HL-60 (cell line): ENCODE measurements at regions not wholly inside any gene's neighbourhood (a gene's known extent, or its start where the extent isn't known, plus 50 kb on each side); places are given as distances from the start of the nearest gene placed in this dataset.

Experiments used
- DNase-seq, 2 experiments: peaks; one replicate each; pipeline ENCODE4 v3.0.0-alpha.2; 2010 to 2020; ENCODE audit warnings: low read depth in 1 of 2, low spot score in 1 of 2
- H3K27ac ChIP-seq: fragments of 250-450 bp; sonication (Bioruptor Pico); replicated peaks from 2 replicates; pipeline ENCODE4 v1.5.1; 2020; ENCODE audit warnings: mild to moderate bottlenecking, moderate library complexity
- H3K27me3 ChIP-seq: fragments of 250-450 bp; sonication (Bioruptor Pico); 2 replicates; pipeline ENCODE4 v1.5.1; 2021; ENCODE audit warnings: mild to moderate bottlenecking, moderate library complexity; ENCODE audit not compliant: insufficient read depth, poor library complexity, severe bottlenecking
- H3K4me3 ChIP-seq: replicated peaks from 2 replicates; pipeline ENCODE4 v1.5.1; 2011; ENCODE audit warnings: mild to moderate bottlenecking, control low read depth, low read length; ENCODE audit not compliant: insufficient read depth
- GABPA ChIP-seq: IDR thresholded peaks from 2 replicates; pipeline ENCODE4 v1.6.1; 2012; ENCODE audit warnings: low read depth
- POLR2AphosphoS5 ChIP-seq: IDR thresholded peaks from 2 replicates; pipeline ENCODE4 v1.6.1; 2012; ENCODE audit warnings: low read depth
- SPI1 ChIP-seq: IDR thresholded peaks from 2 replicates; pipeline ENCODE4 v1.6.1; 2012; ENCODE audit warnings: low read depth, mild to moderate bottlenecking, borderline replicate concordance
- TF ChIP-seq, protein P1 (sequence below): IDR thresholded peaks from 2 replicates; pipeline ENCODE4 v1.6.1; 2012; ENCODE audit warnings: low read depth; ENCODE audit not compliant: insufficient replicate concordance
- TF ChIP-seq, protein P2 (sequence below): IDR thresholded peaks from one replicate; pipeline ENCODE4 v1.5.1; 2011; ENCODE audit warnings: low read length, control low read depth, inconsistent platforms; ENCODE audit not compliant: insufficient read depth

DNA sequence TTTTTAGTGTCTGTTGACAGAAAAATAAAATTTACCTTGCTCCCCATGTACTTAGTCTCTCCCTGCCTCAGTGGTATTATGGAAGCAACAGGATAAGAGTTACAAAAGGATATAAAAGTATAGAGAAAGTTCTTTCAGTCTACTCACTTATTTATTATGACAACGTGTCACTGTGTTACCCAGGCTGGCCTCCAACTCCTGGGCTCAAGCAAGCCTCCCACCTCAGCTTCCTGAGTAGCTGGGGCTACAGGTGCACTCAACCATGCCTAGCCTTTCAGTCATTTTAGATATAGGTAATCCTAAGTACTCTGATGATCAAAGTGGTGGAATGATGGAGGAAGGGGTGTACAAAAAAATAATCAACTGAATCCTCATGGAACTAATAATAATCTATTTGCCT, 215.2 kb upstream of the MKLN1 start:
- TF ChIP-seq, protein P1, sequence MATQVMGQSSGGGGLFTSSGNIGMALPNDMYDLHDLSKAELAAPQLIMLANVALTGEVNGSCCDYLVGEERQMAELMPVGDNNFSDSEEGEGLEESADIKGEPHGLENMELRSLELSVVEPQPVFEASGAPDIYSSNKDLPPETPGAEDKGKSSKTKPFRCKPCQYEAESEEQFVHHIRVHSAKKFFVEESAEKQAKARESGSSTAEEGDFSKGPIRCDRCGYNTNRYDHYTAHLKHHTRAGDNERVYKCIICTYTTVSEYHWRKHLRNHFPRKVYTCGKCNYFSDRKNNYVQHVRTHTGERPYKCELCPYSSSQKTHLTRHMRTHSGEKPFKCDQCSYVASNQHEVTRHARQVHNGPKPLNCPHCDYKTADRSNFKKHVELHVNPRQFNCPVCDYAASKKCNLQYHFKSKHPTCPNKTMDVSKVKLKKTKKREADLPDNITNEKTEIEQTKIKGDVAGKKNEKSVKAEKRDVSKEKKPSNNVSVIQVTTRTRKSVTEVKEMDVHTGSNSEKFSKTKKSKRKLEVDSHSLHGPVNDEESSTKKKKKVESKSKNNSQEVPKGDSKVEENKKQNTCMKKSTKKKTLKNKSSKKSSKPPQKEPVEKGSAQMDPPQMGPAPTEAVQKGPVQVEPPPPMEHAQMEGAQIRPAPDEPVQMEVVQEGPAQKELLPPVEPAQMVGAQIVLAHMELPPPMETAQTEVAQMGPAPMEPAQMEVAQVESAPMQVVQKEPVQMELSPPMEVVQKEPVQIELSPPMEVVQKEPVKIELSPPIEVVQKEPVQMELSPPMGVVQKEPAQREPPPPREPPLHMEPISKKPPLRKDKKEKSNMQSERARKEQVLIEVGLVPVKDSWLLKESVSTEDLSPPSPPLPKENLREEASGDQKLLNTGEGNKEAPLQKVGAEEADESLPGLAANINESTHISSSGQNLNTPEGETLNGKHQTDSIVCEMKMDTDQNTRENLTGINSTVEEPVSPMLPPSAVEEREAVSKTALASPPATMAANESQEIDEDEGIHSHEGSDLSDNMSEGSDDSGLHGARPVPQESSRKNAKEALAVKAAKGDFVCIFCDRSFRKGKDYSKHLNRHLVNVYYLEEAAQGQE, result no peak
- no peak for TF ChIP-seq GABPA
- no peak for TF ChIP-seq POLR2AphosphoS5
- TF ChIP-seq, protein P2, sequence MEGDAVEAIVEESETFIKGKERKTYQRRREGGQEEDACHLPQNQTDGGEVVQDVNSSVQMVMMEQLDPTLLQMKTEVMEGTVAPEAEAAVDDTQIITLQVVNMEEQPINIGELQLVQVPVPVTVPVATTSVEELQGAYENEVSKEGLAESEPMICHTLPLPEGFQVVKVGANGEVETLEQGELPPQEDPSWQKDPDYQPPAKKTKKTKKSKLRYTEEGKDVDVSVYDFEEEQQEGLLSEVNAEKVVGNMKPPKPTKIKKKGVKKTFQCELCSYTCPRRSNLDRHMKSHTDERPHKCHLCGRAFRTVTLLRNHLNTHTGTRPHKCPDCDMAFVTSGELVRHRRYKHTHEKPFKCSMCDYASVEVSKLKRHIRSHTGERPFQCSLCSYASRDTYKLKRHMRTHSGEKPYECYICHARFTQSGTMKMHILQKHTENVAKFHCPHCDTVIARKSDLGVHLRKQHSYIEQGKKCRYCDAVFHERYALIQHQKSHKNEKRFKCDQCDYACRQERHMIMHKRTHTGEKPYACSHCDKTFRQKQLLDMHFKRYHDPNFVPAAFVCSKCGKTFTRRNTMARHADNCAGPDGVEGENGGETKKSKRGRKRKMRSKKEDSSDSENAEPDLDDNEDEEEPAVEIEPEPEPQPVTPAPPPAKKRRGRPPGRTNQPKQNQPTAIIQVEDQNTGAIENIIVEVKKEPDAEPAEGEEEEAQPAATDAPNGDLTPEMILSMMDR, result no peak
- TF ChIP-seq SPI1, result no peak
- Histone ChIP-seq H3K27ac (no peak overlapping the region), H3K4me3 (no peak overlapping the region), H3K27me3 (no peaks in the 10 kb centered on the region)
- no peak for DNase-seq

DNA sequence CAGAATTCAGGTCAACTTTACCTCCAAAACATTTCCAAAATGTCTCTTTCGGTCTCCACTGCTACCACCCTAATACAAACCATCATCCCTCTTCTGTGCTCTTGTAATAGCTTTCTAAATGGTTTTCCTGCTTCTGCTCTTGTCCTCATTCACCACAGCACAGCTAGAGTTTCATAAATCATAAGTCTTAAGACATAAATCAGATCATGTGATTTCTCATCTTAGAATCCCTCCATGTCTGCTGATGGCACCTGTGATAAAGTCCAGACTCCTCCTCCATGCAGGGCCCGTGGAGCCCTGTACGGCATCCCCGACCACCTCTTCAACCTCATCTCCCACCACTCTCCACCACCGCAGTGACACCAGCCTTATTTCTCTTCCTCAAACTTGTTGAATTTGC, 212.3 kb upstream of the MKLN1 start:
- no peak for DNase-seq
- no peak overlapping the region for H3K27ac ChIP-seq
- no peaks in the 10 kb centered on the region for H3K27me3 ChIP-seq
- no peak for TF ChIP-seq POLR2AphosphoS5
- no peak for TF ChIP-seq SPI1
- no peak overlapping the region for H3K4me3 ChIP-seq

DNA sequence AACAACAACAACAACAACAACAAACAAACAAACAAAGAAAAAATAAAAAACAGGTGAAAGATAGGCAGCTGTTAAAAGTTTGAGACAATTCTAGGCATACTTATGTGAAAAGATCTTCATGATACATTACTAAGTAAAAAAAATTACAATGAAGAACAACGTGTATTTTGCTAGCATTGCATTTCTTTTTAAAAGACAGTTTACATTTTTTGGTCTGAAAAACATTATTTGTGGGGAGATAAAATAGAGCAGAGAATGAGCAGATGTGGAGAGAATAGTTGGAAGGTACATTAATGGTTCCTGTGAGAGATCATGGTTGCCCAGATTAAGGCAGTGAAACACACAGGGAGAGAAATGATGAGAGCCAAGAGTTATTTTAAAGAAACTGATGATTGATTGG, 210.2 kb upstream of the MKLN1 start:
- Histone ChIP-seq H3K27me3 (no peaks in the 10 kb centered on the region), H3K4me3 (no peak overlapping the region), H3K27ac (no peak overlapping the region)
- no peak for TF ChIP-seq POLR2AphosphoS5
- TF ChIP-seq, protein P2, result no peak
- TF ChIP-seq SPI1, result no peak
- TF ChIP-seq, protein P1, result no peak
- TF ChIP-seq GABPA, result no peak
- no peak for DNase-seq

DNA sequence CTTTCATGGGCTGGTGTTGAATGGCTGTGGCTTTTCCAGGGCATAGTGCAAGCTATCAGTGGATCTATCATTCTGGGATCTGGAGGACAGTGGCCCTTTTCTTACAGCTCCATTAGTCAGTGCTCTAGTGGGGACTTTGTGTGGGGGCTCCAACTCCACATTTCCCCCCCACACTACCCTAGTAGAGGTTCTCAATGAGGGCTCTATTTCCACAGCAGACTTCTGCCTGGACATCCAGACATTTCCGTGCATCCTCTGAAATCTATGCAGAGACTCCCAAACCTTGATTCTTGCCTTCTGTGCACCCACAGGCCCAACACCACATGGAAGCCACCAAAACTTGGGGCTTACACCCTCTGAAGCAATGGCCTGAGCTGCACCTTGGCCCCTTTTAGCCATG, 208.3 kb upstream of the MKLN1 start:
- no peak overlapping the region for H3K27ac ChIP-seq

More for the DNA sequence above, 208.3 kb upstream of the MKLN1 start:
- Histone ChIP-seq H3K4me3 (no peak overlapping the region), H3K27me3 (no peaks in the 10 kb centered on the region)
- TF ChIP-seq, protein P1, result no peak
- TF ChIP-seq, protein P2, result no peak
- TF ChIP-seq GABPA (no peak), SPI1 (no peak), POLR2AphosphoS5 (no peak)
- no peak for DNase-seq
